BE2C (cell line): ENCODE measurements at regions not wholly inside any gene's neighbourhood (a gene's known extent, or its start where the extent isn't known, plus 50 kb on each side); places are given as distances from the start of the nearest gene placed in this dataset.

Source experiments
- DNase-seq: peaks from one replicate; pipeline ENCODE4 v3.0.0-alpha.2; 2020
- H3K27me3 ChIP-seq: fragments of 250-450 bp; sonication (Bioruptor Pico); 2 replicates; pipeline ENCODE4 v1.5.1; 2020; ENCODE audit warnings: mild to moderate bottlenecking
- H3K36me3 ChIP-seq: fragments of 250-450 bp; sonication (Bioruptor Pico); 2 replicates; pipeline ENCODE4 v1.5.1; 2020; ENCODE audit warnings: mild to moderate bottlenecking
- H3K4me1 ChIP-seq: fragments of 250-450 bp; sonication (Bioruptor Pico); 2 replicates; pipeline ENCODE4 v1.5.1; 2020
- H3K4me3 ChIP-seq: 2 replicates; pipeline ENCODE4 v1.5.1; 2011; ENCODE audit warnings: low read depth, low read length
- H3K9me3 ChIP-seq: fragments of 250-450 bp; sonication (Bioruptor Pico); 2 replicates; pipeline ENCODE4 v1.5.1; 2020
- TF ChIP-seq, protein P1 (sequence below): IDR thresholded peaks from 2 replicates; pipeline ENCODE4 v1.5.1; 2012; ENCODE audit warnings: mild to moderate bottlenecking, low read depth, low read length

DNA sequence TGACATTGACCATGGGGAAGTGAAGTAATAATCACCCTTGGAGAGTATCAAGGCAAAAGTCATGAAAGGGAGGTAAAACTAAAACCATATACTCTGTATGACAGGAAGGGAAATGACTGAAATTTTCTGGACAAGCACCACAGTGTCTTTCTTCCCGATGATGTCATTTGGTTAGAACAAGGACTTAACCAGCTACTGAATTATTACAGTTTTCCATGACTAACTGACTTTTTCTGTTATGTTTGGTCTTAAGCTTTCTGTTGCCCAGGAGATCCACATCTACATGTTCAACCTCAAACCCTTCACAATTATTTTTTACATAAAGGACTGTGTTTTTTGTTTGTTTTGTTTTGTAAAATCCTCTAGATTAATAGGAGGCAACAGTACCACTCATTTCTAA is 191.9 kb upstream of the IL12A start:
- Histone ChIP-seq H3K4me1 (no peaks in the 10 kb centered on the region), H3K36me3 (no peaks in the 10 kb centered on the region), H3K4me3 (no peak overlapping the region), H3K9me3 (no peaks in the 10 kb centered on the region), H3K27me3 (no peaks in the 10 kb centered on the region)
- TF ChIP-seq, protein P1, sequence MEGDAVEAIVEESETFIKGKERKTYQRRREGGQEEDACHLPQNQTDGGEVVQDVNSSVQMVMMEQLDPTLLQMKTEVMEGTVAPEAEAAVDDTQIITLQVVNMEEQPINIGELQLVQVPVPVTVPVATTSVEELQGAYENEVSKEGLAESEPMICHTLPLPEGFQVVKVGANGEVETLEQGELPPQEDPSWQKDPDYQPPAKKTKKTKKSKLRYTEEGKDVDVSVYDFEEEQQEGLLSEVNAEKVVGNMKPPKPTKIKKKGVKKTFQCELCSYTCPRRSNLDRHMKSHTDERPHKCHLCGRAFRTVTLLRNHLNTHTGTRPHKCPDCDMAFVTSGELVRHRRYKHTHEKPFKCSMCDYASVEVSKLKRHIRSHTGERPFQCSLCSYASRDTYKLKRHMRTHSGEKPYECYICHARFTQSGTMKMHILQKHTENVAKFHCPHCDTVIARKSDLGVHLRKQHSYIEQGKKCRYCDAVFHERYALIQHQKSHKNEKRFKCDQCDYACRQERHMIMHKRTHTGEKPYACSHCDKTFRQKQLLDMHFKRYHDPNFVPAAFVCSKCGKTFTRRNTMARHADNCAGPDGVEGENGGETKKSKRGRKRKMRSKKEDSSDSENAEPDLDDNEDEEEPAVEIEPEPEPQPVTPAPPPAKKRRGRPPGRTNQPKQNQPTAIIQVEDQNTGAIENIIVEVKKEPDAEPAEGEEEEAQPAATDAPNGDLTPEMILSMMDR, result no peak
- no peak for DNase-seq

DNA sequence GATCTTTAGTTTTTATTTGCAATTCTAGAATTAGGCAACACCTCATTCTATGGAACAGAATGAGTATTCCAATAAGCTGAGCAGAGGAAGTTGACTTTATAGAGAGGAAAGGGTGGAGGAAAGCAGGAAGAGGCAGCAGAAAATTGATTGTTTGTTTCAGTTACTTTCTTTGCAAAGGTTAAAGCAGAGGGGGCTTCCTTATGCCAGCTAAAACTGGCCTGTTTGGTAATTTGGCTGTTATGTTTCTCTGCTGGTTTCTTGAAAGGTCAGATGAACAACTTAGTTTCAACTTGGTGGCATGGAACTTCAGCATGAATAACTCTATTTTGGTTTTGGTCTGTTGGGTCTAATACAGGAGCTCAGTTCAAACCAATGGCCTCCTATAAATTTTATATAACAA is 190.9 kb upstream of the IL12A start:
- TF ChIP-seq, protein P1, result no peak
- no peaks in the 10 kb centered on the region for H3K4me1 ChIP-seq
- H3K27me3 ChIP-seq, result no peaks in the 10 kb centered on the region
- no peak for DNase-seq
- H3K9me3 ChIP-seq, result no peaks in the 10 kb centered on the region
- no peaks in the 10 kb centered on the region for H3K36me3 ChIP-seq
- H3K4me3 ChIP-seq, result no peak overlapping the region

DNA sequence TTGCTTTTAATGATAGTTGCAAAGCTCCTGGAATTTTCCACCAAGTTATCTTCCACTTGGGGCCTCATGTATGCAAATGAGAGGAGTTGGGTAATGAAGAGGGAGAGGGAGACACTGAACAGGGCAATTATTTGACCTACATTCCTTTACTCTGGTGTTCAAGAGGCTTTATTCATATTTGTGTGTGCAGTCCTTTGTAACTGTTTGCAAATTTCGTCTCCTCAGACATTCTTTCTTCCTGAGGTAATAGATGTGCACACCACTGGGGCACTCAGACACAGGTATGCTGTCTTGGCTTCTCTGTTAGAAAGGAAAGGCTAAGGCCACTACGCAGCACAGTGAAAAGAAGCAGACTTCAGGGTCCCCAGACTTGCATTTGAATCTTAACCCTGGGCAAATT is 189.7 kb upstream of the IL12A start:
- Histone ChIP-seq H3K4me1 (no peaks in the 10 kb centered on the region), H3K27me3 (no peaks in the 10 kb centered on the region), H3K4me3 (no peak overlapping the region), H3K9me3 (no peaks in the 10 kb centered on the region), H3K36me3 (no peaks in the 10 kb centered on the region)
- no peak for DNase-seq
- TF ChIP-seq, protein P1, result no peak

DNA sequence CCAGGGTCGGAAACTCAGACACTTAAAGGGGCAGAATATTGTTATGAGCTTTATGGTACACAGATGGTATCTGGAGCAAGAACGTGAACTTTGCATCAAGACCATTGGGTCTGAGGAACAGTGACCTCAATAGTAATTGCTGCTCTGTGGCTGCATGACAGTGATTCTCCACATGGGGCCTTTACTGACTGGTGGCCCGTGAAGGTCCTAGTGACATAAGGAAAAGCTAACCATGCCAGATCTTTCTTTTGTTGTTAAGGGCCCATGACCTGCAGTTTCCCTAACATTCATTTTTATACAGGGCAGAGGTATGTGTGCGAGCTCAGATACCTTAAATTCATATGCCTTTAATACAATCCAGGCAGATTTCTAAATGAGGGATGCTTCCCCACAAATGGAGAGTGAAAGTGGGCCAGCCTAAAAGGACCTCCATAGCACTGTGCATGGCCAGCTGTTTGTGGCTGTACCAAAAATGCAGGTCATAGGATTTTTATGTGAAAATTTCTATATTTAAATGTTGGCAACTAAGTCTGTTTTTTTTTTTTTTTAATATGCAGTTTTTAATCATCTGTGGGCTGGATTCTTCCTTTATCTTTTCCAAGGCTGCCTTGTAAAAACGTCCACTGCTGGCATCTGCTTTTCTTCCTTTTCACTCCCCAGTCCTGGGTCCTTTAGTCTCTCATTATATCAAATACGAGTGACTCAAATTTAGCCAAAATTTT is 188.0 kb upstream of the IL12A start:
- Histone ChIP-seq H3K4me1 (no peaks in the 10 kb centered on the region), H3K9me3 (no peaks in the 10 kb centered on the region), H3K27me3 (no peaks in the 10 kb centered on the region), H3K4me3 (no peak overlapping the region), H3K36me3 (no peaks in the 10 kb centered on the region)
- no peak for DNase-seq
- TF ChIP-seq, protein P1, result no peak

DNA sequence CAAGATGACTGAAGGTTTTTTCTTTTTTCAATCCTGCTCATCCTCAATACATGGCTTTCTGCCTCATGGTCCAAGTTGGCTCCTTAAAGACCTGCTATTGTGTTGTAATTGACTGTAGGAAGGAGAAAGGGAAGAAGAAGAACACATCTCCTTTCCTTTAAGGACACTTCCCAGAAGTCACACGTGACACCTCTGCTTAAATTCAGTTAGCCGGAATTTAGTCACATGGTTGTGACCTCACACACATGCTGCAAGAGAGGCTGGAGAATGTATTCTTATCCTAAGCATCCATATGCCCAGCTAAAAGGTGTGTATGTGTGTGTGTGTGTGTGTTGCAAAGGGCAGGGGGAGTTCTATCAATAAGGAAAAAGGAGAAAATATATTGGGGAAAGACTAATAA is 185.8 kb upstream of the IL12A start:
- DNase-seq, result no peak
- Histone ChIP-seq H3K4me1 (no peaks in the 10 kb centered on the region), H3K4me3 (no peak overlapping the region), H3K9me3 (no peaks in the 10 kb centered on the region), H3K27me3 (no peaks in the 10 kb centered on the region), H3K36me3 (no peaks in the 10 kb centered on the region)
- TF ChIP-seq, protein P1, result no peak

DNA sequence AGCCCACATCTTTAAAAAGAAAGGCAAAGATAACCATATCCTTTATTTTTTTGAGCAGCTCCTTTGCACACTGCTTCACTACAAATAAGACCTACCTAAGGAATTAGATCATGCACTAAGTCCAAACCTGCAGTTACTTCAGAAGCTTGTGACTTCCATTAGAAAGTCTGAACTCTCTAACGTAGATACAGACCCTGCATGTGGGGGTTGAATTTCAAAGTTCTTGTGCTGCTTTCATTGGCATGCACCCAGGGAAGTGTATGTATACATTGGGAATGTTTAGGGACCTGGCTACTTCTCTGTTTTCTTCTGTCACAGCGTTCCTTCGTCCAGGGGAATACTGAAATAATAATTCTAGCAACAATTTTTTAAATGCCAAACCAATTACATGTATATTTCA is 185.2 kb upstream of the IL12A start:
- TF ChIP-seq, protein P1, result no peak
- DNase-seq, result no peak
- H3K27me3 ChIP-seq, result no peaks in the 10 kb centered on the region
- no peaks in the 10 kb centered on the region for H3K4me1 ChIP-seq
- H3K4me3 ChIP-seq, result no peak overlapping the region
- H3K36me3 ChIP-seq, result no peaks in the 10 kb centered on the region
- no peaks in the 10 kb centered on the region for H3K9me3 ChIP-seq
